ENCODE measurements at regions not wholly inside any gene's neighbourhood (a gene's known extent, or its start where the extent isn't known, plus 50 kb on each side); places are given as distances from the start of the nearest gene placed in this dataset.
"Not testable (repeated sequence)": the region's sequence is repeated elsewhere in the genome, so short reads cannot be mapped to it uniquely, and the experiment has no call there.

DNA sequence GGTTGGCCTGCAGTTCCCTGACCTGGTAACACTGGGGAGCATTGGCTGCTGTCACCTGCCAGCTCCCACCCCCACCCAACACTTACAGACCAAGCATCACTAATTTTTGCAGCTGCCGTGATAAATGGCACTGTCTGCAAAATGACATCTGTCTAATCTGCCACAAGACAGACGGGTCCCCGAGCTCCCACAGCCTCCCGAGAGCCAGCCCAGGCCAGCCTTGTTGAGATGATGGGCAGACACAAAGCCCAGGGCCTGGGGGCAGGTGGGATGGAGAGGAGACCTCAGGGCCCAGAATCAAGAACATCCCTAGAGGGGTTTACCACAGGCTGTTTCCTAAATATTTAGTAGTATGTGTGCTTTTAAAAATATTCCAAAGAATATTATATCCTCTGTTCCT is 203.4 kb downstream of the TBC1D2B start:
- no peak overlapping the region for H3K4me3 ChIP-seq (ENCODE audit: low read depth, low read length)
- DNase-seq (ENCODE audit: low read depth): no peak
- TF ChIP-seq CTCF (conservative IDR thresholded peaks at IDR 0.05; ENCODE audit: low read depth, low read length): no peak

DNA sequence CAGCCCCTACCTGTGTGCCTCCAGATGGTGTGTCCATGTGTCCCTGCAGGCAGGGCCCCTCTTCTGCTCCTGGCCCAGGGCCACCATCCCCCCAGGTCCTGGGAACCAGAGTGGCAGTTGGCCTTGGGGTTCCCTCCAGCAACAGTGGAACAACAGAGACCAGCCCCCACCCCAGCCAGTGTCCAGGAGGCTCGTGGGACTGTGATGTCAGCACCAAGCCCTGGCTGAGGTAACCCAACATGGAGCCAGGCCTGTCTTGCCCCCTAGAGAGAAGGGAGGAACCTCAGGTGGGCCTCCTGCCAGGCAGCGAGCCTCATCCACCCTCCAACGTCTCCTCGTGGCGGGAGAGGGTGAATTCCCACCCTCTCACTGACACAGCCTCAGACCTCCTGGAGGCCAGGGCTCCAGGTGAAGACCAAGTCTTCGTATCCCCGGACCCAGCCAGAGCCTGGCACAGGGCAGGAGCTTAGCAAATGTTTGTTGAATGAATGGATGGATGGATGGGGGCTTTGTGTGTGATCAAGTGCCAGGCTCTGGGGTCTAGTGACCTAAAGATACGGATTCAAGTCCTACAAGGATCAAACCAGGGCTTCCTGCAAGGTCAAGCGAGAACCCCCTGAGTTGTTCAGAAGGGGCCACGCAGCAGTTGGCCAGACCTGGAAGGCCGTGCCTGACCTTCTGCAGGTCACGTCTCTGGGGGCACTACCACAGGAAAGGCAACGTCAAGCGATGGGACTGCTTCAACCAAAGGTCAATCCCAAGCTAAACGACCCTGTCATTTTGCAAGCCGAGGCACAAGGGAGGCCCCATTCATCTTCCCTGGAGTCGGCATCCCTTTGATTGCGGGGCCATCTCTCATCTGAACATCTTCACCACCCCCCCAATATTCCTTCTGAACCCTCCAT is 204.7 kb downstream of the TBC1D2B start:
- DNase-seq (ENCODE audit: low read depth); H3K4me3 ChIP-seq (ENCODE audit: low read depth, low read length): not testable (repeated sequence)

DNA sequence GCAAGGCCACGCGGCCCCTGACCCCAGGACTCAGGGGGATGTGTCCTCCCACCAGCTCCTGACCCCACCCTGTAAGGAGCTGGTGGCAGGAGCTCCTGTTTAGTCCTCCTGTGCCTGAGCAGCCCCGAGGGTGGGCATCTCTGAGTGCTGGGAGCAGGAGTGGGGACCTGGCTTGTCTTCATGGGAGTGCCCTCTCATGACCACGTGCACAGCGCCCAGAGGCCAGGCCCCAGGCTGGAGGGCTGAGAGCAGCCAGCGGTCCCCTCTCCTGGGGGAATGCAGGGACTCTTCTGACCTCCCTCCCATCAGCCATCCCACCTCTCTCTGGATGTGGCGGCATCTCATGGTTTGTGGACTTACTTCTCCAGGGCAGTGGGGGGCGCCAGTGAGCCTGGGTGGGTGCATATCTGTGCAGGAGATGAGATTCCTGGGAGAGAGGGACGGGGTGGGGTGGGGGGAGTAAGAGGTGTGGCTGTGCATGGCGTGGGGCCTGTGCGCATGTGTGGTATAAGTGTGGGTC is 205.6 kb downstream of the TBC1D2B start:
- DNase-seq (ENCODE audit: low read depth): no peak
- TF ChIP-seq CTCF (conservative IDR thresholded peaks at IDR 0.05; ENCODE audit: low read depth, low read length): peak; percentile 40
- no peak overlapping the region for H3K4me3 ChIP-seq (ENCODE audit: low read depth, low read length)

DNA sequence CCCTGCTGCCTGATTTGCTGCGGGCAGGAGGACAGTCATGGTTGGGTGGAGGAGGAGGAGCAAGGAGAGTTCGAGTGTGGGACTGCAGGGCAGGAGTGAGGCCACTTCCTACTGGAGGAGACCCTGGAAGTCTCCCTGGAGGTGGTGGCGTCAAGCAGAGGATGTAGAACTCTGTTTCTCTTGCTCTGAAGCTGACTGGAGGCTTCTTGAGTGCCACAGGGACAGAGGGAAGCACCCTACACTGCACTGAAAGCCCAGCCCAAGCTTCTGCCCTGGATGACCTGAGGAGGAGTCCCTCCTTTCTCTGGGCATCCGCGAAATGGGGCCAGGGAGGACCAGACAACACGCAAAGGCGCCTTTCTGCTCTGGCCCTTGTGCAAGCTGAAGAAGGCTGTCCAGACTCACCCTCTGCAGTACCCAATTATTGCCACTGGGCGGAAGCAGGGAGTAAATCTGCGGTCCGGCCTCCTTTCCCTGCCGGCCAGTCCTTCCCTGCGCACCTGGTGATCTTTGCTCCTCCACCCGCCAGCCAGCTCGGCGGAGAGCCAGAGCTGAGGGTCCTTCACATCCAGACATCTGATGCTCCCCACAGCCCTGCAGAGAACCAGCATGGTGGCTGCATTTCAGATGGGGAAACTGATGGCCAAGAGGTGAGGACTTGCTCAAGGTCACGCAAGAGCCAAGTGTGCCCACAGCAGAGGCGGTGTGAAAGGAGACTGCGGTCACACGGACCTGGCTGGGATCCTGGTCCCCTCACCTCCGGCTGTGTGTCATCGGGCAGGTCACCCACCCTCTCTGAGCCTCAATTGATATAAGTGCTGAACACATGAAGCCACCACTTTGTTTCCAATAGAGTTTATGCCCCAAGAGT is 207.1 kb downstream of the TBC1D2B start:
- peak; percentile 77 for DNase-seq (ENCODE audit: low read depth)
- TF ChIP-seq CTCF (conservative IDR thresholded peaks at IDR 0.05; ENCODE audit: low read depth, low read length): peak; percentile 81
- no peak overlapping the region for H3K4me3 ChIP-seq (ENCODE audit: low read depth, low read length)

- no peak overlapping the region for H3K4me3 ChIP-seq (ENCODE audit: low read depth, low read length)
- TF ChIP-seq CTCF (conservative IDR thresholded peaks at IDR 0.05; ENCODE audit: low read depth, low read length): no peak
- DNase-seq (ENCODE audit: low read depth): no peak
Measured at GRCh38 chr15:77869021-77869895, 208.3 kb downstream of the TBC1D2B start.

- not testable (repeated sequence) for H3K4me3 ChIP-seq (ENCODE audit: low read depth, low read length); DNase-seq (ENCODE audit: low read depth)
Measured at GRCh38 chr15:77868048-77868629, 209.4 kb downstream of the TBC1D2B start.

DNA sequence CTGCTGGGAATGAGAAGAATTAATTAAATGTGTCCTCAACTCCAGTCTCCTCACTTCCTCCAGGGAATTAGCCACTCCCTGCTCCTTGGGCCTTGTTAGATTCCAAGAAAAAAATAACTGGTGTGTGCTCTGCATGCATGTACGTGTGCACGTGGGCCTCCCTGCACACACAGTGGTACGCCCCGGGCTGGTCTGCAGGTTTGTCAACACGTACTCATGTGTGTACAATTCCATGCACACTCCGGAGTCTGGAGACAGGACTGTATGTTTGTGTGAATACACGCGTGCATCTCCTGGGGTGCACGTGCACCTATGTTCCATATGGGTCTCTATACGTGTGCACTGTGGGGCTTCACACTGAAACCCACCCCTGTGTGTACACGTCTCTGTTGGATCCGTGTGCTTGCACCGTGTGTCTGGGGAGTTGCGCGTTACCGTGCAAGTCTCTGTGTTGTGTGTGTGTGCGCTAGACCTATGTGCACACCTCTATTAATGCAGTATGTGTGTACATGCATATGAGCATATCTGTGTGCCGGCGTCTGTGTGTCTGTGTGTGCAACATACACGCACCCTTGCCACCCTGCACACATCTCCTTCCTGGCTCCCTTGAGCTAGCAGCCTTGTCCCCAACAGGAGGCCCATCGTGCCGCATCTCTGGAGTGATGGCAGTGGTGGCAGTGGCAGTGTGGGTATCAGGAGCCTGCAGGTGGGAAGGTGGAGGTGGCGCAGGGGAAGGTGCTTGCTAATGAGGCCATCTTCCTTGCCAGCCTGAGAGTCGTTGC is 210.1 kb downstream of the TBC1D2B start:
- DNase-seq (ENCODE audit: low read depth): no peak
- no peak for TF ChIP-seq CTCF (conservative IDR thresholded peaks at IDR 0.05; ENCODE audit: low read depth, low read length)
- no peak overlapping the region for H3K4me3 ChIP-seq (ENCODE audit: low read depth, low read length)

All from choroid plexus epithelial cell (primary cell).